ENCODE measurements at regions not wholly inside any gene's neighbourhood (a gene's known extent, or its start where the extent isn't known, plus 50 kb on each side); places are given as distances from the start of the nearest gene placed in this dataset.

- TF ChIP-seq REST (IDR thresholded peaks at IDR 0.05; ENCODE audit: unreplicated experiment), result no peak
Measured at GRCh38 chr4:170627418-170627817, 537.7 kb upstream of the AADAT start (continued).

GRCh38 chr4:170623899-170624298, 534.1 kb upstream of the AADAT start:
- H3K9me2 ChIP-seq (ENCODE audit: insufficient read depth), result no peaks in the 10 kb centered on the region
- H3K36me3 ChIP-seq (ENCODE audit: insufficient read depth), result no peaks in the 10 kb centered on the region
- no peaks in the 10 kb centered on the region for H4K20me1 ChIP-seq (replicated peaks; ENCODE audit: insufficient read depth)
- TF ChIP-seq STAT1 (IDR thresholded peaks at IDR 0.05; ENCODE audit: unreplicated experiment), result no peak
- no peak for TF ChIP-seq EZH2phosphoT487 (IDR thresholded peaks at IDR 0.05; ENCODE audit: unreplicated experiment)
- peak in 1 of 2 experiments; percentile 22; a peak in 2 of 4 replicates for TF ChIP-seq CTCF (conservative IDR thresholded peaks at IDR 0.05; ENCODE audit: low read depth in 2 of 2)
- Mint-ChIP-seq H3K9me3 (no peaks in the 10 kb centered on the region), H3K27me3 (ENCODE audit: insufficient read depth, low read depth, poor library complexity) (no peaks in the 10 kb centered on the region), H3K4me1 (no peaks in the 10 kb centered on the region), H3K36me3 (ENCODE audit: low read depth) (no peaks in the 10 kb centered on the region), H3K27ac (no peak overlapping the region), H3K4me3 (no peak overlapping the region)
- no peaks in the 10 kb centered on the region for H3F3A ChIP-seq (replicated peaks; ENCODE audit: low read depth)
- no peaks in the 10 kb centered on the region for H3K4me1 ChIP-seq (ENCODE audit: insufficient read depth)
- no peak overlapping the region for H2AFZ ChIP-seq
- peak; percentile 2 for DNase-seq (ENCODE audit: low spot score)
- no peak overlapping the region for H3K27ac ChIP-seq (ENCODE audit: low read depth)
- no peak overlapping the region for H3K4me2 ChIP-seq
- H3K4me3 ChIP-seq, result no peak overlapping the region
- H3K79me2 ChIP-seq (replicated peaks; ENCODE audit: insufficient read depth), result no peaks in the 10 kb centered on the region
- no peak for ATAC-seq
- H3K27me3 ChIP-seq (ENCODE audit: insufficient read depth), result no peaks in the 10 kb centered on the region

GRCh38 chr4:170610434-170610833, 520.7 kb upstream of the AADAT start:
- no peak overlapping the region for H3K27ac Mint-ChIP-seq
- no peak overlapping the region for H2AFZ ChIP-seq

More at GRCh38 chr4:170610434-170610833, 520.7 kb upstream of the AADAT start:
- Mint-ChIP-seq H3K36me3 (ENCODE audit: low read depth) (peaks cover 8% of the 10 kb centered on the region; the same call in 2 of the 3 replicates), H3K9me3 (peaks cover 20% of the 10 kb centered on the region), H3K4me3 (no peak overlapping the region), H3K4me1 (no peaks in the 10 kb centered on the region), H3K27me3 (ENCODE audit: insufficient read depth, low read depth, poor library complexity) (peaks cover 1% of the 10 kb centered on the region)
- Histone ChIP-seq H3K36me3 (ENCODE audit: insufficient read depth) (no peaks in the 10 kb centered on the region), H3K27ac (ENCODE audit: low read depth) (no peak overlapping the region), H3K9me2 (ENCODE audit: insufficient read depth) (no peaks in the 10 kb centered on the region), H3K4me2 (no peak overlapping the region), H4K20me1 (replicated peaks; ENCODE audit: insufficient read depth) (no peaks in the 10 kb centered on the region), H3F3A (replicated peaks; ENCODE audit: low read depth) (no peaks in the 10 kb centered on the region), H3K27me3 (ENCODE audit: insufficient read depth) (no peaks in the 10 kb centered on the region), H3K79me2 (replicated peaks; ENCODE audit: insufficient read depth) (no peaks in the 10 kb centered on the region), H3K4me3 (no peak overlapping the region), H3K4me1 (ENCODE audit: insufficient read depth) (no peaks in the 10 kb centered on the region)
- DNase-seq (ENCODE audit: low spot score) (no peak), ATAC-seq (no peak)
- TF ChIP-seq JUNB (IDR thresholded peaks at IDR 0.05; ENCODE audit: unreplicated experiment) (no peak), REST (IDR thresholded peaks at IDR 0.05; ENCODE audit: unreplicated experiment) (no peak), NANOG (IDR thresholded peaks at IDR 0.05; ENCODE audit: borderline replicate concordance) (no peak)

Measured in GM23338 (cell line).